ENCODE measurements at regions not wholly inside any gene's neighbourhood (a gene's known extent, or its start where the extent isn't known, plus 50 kb on each side); places are given as distances from the start of the nearest gene placed in this dataset.

GRCh38 chr3:153889905-153890334 is 231.3 kb upstream of the ARHGEF26 start:
- TF ChIP-seq POLR2A (IDR thresholded peaks at IDR 0.05) (no peak), POLR2AphosphoS5 (IDR thresholded peaks at IDR 0.05) (no peak), CTCF (IDR thresholded peaks at IDR 0.05) (no peak)
